Neural progenitor cell (in vitro differentiated cells): ENCODE measurements at regions not wholly inside any gene's neighbourhood (a gene's known extent, or its start where the extent isn't known, plus 50 kb on each side); places are given as distances from the start of the nearest gene placed in this dataset.

Experiments used
- DNase-seq: peaks from one replicate; pipeline ENCODE4 v3.0.0-alpha.2; 2016; ENCODE audit warnings: low spot score
- H2AFZ ChIP-seq: fragments of 200-600 bp; sonication (generic); replicated peaks from 2 replicates; pipeline ENCODE4 v1.6.1; 2016; ENCODE audit warnings: antibody characterized with exemption
- H3F3A ChIP-seq: fragments of 200-600 bp; sonication (generic); 2 replicates; pipeline ENCODE4 v1.6.1; 2016; ENCODE audit warnings: antibody characterized with exemption, low read depth
- H3K27ac ChIP-seq: fragments of 200-600 bp; sonication (generic); 2 replicates; pipeline ENCODE4 v1.5.1; 2016; ENCODE audit warnings: mild to moderate bottlenecking
- H3K27me3 ChIP-seq: fragments of 200-600 bp; sonication (generic); 2 replicates; pipeline ENCODE4 v1.6.1; 2016; ENCODE audit warnings: mild to moderate bottlenecking, moderate library complexity
- H3K36me3 ChIP-seq: fragments of 200-600 bp; sonication (generic); 2 replicates; pipeline ENCODE4 v1.5.1; 2016
- H3K4me1 ChIP-seq: fragments of 200-600 bp; sonication (generic); 2 replicates; pipeline ENCODE4 v1.6.1; 2016; ENCODE audit warnings: mixed run types
- H3K4me2 ChIP-seq: fragments of 200-600 bp; sonication (generic); 2 replicates; pipeline ENCODE4 v1.6.1; 2016
- H3K4me3 ChIP-seq: fragments of 200-600 bp; sonication (generic); 2 replicates; pipeline ENCODE4 v1.5.1; 2016
- H3K79me2 ChIP-seq: fragments of 200-600 bp; sonication (generic); 2 replicates; pipeline ENCODE4 v1.6.1; 2016; ENCODE audit warnings: low read depth
- H3K9ac ChIP-seq: fragments of 200-600 bp; sonication (generic); 2 replicates; pipeline ENCODE4 v1.6.1; 2016
- H3K9me3 ChIP-seq: fragments of 200-600 bp; sonication (generic); 2 replicates; pipeline ENCODE4 v1.5.1; 2016; ENCODE audit warnings: low read depth
- H4K20me1 ChIP-seq: fragments of 200-600 bp; sonication (generic); 2 replicates; pipeline ENCODE4 v1.6.1; 2016; ENCODE audit warnings: low read depth
- H3K27ac Mint-ChIP-seq: 3 replicates; pipeline ENCODE4 v1.8.0; 2021; ENCODE audit warnings: mixed read lengths
- H3K27me3 Mint-ChIP-seq: 2 replicates; pipeline ENCODE4 v1.8.0; 2022; ENCODE audit warnings: low read depth, mild to moderate bottlenecking, inconsistent platforms, moderate library complexity, mixed read lengths; ENCODE audit not compliant: insufficient read depth
- H3K36me3 Mint-ChIP-seq: 3 replicates; pipeline ENCODE4 v1.8.0; 2021; ENCODE audit warnings: mixed read lengths
- H3K4me1 Mint-ChIP-seq: 3 replicates; pipeline ENCODE4 v1.8.0; 2021; ENCODE audit warnings: mixed read lengths
- H3K4me3 Mint-ChIP-seq: 3 replicates; pipeline ENCODE4 v1.8.0; 2021; ENCODE audit warnings: mild to moderate bottlenecking, moderate library complexity, mixed read lengths
- H3K9me3 Mint-ChIP-seq: 3 replicates; pipeline ENCODE4 v1.8.0; 2020; ENCODE audit warnings: mixed read lengths
- CTCF ChIP-seq: fragments of 200-600 bp; sonication (generic); IDR thresholded peaks from 2 replicates; pipeline ENCODE4 v1.5.1; 2017; ENCODE audit warnings: antibody characterized with exemption, mild to moderate bottlenecking
- EZH2 ChIP-seq: fragments of 200-600 bp; sonication (generic); IDR thresholded peaks from 2 replicates; pipeline ENCODE4 v1.6.1; 2017; ENCODE audit warnings: antibody characterized with exemption, mild to moderate bottlenecking, moderate library complexity
- EZH2phosphoT487 ChIP-seq: fragments of 200-600 bp; sonication (generic); IDR thresholded peaks from 2 replicates; pipeline ENCODE4 v1.6.1; 2017; ENCODE audit warnings: antibody characterized with exemption

GRCh38 chr6:37106051-37106363, 63.9 kb upstream of the PIM1 start:
- peak overlapping the region; percentile 52 for H3K27ac Mint-ChIP-seq

GRCh38 chr6:37106554-37106953, 63.4 kb upstream of the PIM1 start:
- no peaks in the 10 kb centered on the region for H3K9me3 ChIP-seq
- peaks cover 57% of the 10 kb centered on the region for H3K4me1 Mint-ChIP-seq
- H3K27me3 Mint-ChIP-seq, result peaks cover 9% of the 10 kb centered on the region
- no peak overlapping the region for H3K27ac Mint-ChIP-seq
- TF ChIP-seq EZH2 (no peak), EZH2phosphoT487 (no peak), CTCF (no peak)
- no peak overlapping the region for H3K9ac ChIP-seq
- no peak overlapping the region for H3K27ac ChIP-seq
- H2AFZ ChIP-seq, result no peak overlapping the region
- peaks cover 39% of the 10 kb centered on the region for H3K4me1 ChIP-seq
- H4K20me1 ChIP-seq, result peaks cover 3% of the 10 kb centered on the region
- no peaks in the 10 kb centered on the region for H3K79me2 ChIP-seq
- H3K4me2 ChIP-seq, result no peak overlapping the region
- H3K4me3 Mint-ChIP-seq, result no peak overlapping the region
- H3F3A ChIP-seq, result peaks cover 44% of the 10 kb centered on the region
- H3K27me3 ChIP-seq, result no peaks in the 10 kb centered on the region
- H3K9me3 Mint-ChIP-seq, result no peaks in the 10 kb centered on the region
- H3K36me3 ChIP-seq, result no peaks in the 10 kb centered on the region
- H3K36me3 Mint-ChIP-seq, result no peaks in the 10 kb centered on the region
- no peak overlapping the region for H3K4me3 ChIP-seq
- DNase-seq, result no peak

More at GRCh38 chr6:37106051-37106363, 63.9 kb upstream of the PIM1 start:
- H3K36me3 ChIP-seq, result no peaks in the 10 kb centered on the region
- no peaks in the 10 kb centered on the region for H3K79me2 ChIP-seq
- Mint-ChIP-seq H3K4me3 (no peak overlapping the region), H3K36me3 (no peaks in the 10 kb centered on the region), H3K4me1 (peaks cover 61% of the 10 kb centered on the region), H3K9me3 (no peaks in the 10 kb centered on the region), H3K27me3 (peaks cover 9% of the 10 kb centered on the region)
- H3K27ac ChIP-seq, result no peak overlapping the region
- no peak overlapping the region for H3K9ac ChIP-seq
- no peak overlapping the region for H3K4me2 ChIP-seq
- H2AFZ ChIP-seq, result no peak overlapping the region
- H3K4me3 ChIP-seq, result no peak overlapping the region
- peaks cover 39% of the 10 kb centered on the region for H3K4me1 ChIP-seq
- peaks cover 44% of the 10 kb centered on the region for H3F3A ChIP-seq
- H4K20me1 ChIP-seq, result peaks cover 3% of the 10 kb centered on the region
- H3K9me3 ChIP-seq, result no peaks in the 10 kb centered on the region
- DNase-seq, result no peak
- H3K27me3 ChIP-seq, result no peaks in the 10 kb centered on the region
- TF ChIP-seq EZH2phosphoT487, result no peak
- TF ChIP-seq CTCF, result no peak
- no peak for TF ChIP-seq EZH2

DNA sequence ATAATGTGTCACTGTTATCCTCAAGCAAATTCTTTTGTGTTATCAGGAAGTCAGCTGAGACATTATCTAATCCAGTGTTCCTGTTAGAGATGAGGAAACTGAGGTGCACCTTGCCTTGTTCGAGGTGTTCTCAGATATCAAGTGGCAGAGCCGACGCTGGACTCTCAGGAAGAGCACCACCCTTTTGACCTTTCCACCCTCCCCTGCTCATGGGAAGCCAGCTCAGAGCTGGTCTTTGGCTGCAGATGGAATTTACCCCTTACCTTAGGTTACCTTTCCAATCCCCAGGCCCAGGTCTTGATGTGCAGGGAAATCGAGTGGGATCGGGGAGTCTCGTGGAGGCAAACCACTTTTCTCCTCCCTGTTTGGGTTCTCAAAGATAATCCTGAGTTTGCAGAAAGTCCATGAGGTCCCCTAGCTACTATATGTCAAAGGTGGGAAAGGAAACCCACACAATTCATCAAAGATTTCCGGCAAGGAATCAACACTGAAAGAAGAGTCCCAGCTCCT, 62.9 kb upstream of the PIM1 start:
- peaks cover 34% of the 10 kb centered on the region for H3K4me1 ChIP-seq
- Mint-ChIP-seq H3K27me3 (peaks cover 9% of the 10 kb centered on the region), H3K27ac (no peak overlapping the region), H3K4me1 (peaks cover 52% of the 10 kb centered on the region), H3K36me3 (peaks cover 3% of the 10 kb centered on the region), H3K9me3 (no peaks in the 10 kb centered on the region), H3K4me3 (no peak overlapping the region)
- no peaks in the 10 kb centered on the region for H3K79me2 ChIP-seq
- TF ChIP-seq EZH2 (no peak), CTCF (no peak), EZH2phosphoT487 (no peak)
- no peak overlapping the region for H3K27ac ChIP-seq
- H3K4me3 ChIP-seq, result no peak overlapping the region
- H3K36me3 ChIP-seq, result no peaks in the 10 kb centered on the region
- no peak overlapping the region for H3K9ac ChIP-seq
- peaks cover 39% of the 10 kb centered on the region for H3F3A ChIP-seq
- H4K20me1 ChIP-seq, result peaks cover 3% of the 10 kb centered on the region
- H2AFZ ChIP-seq, result no peak overlapping the region
- no peak for DNase-seq
- no peaks in the 10 kb centered on the region for H3K27me3 ChIP-seq
- no peaks in the 10 kb centered on the region for H3K9me3 ChIP-seq
- no peak overlapping the region for H3K4me2 ChIP-seq
